SJCRH30 (cell line): ENCODE measurements at regions not wholly inside any gene's neighbourhood (a gene's known extent, or its start where the extent isn't known, plus 50 kb on each side); places are given as distances from the start of the nearest gene placed in this dataset.
A peak's percentile ranks its signal among the peaks of the same experiment; 100 is the strongest.
"Not testable (repeated sequence)": the region's sequence is repeated elsewhere in the genome, so short reads cannot be mapped to it uniquely, and the experiment has no call there.

Experiments used
- DNase-seq, 2 experiments: peaks; one replicate each; pipeline ENCODE4 v3.0.0-alpha.2; 2015 to 2020
- H3K27ac ChIP-seq: fragments of 250-450 bp; sonication (Bioruptor Pico); 2 replicates; pipeline ENCODE4 v1.5.1; 2020; ENCODE audit warnings: mild to moderate bottlenecking, moderate library complexity
- H3K27me3 ChIP-seq: fragments of 250-450 bp; sonication (Bioruptor Pico); 2 replicates; pipeline ENCODE4 v1.5.1; 2020; ENCODE audit warnings: mild to moderate bottlenecking, moderate library complexity
- H3K36me3 ChIP-seq: fragments of 250-450 bp; sonication (Bioruptor Pico); 2 replicates; pipeline ENCODE4 v1.5.1; 2020; ENCODE audit warnings: mild to moderate bottlenecking, moderate library complexity
- H3K4me1 ChIP-seq: fragments of 250-450 bp; sonication (Bioruptor Pico); 2 replicates; pipeline ENCODE4 v1.5.1; 2020; ENCODE audit warnings: mild to moderate bottlenecking, moderate library complexity
- H3K4me3 ChIP-seq: fragments of 250-450 bp; sonication (Bioruptor Pico); 2 replicates; pipeline ENCODE4 v1.5.1; 2020; ENCODE audit warnings: mild to moderate bottlenecking, moderate library complexity
- H3K9me3 ChIP-seq: fragments of 250-450 bp; sonication (Bioruptor Pico); replicated peaks from 2 replicates; pipeline ENCODE4 v1.5.1; 2020; ENCODE audit warnings: mild to moderate bottlenecking, moderate library complexity

DNA sequence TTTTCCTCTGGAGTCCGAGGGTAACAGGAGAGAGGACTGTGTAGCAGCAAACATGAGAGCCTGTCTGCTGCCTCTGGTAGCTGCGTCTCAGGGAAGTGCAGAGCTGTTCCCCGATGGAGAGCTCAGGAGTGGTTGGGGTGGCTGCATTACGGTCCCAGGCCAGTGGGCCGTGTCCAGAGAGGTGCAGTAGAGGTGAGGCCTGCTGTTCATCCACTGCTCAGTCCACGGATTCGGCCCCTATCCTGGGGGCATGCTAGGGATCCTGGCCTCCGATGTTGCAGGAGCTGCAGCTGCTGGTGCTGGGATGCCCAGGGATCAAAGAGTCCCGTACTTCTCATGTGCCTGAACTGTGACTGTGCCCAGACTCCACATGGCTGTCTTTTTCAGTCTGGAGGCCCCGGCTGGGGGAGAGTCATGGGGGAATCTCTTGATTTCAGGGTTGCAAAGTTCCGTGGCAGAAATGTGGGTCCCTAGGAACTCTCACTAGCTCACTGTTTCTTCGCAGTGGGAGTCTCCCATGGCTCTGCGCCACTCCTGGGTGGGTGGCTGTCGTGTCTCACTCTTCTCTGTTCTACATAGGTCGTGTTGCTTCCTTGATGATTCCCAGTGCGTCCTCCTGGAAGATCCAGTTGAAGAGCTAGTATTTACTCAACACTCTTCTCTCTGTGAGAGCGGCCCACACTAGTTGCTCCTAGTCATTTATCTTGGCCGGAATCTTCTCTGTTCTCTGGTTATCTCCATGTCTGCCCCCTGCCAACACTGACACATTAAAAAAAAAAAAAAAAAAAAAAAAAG is 109.5 kb upstream of the CENPE start:
- H3K4me1 ChIP-seq: peaks cover 3% of the 10 kb centered on the region; the same call in 1 of the 2 replicates
- no peaks in the 10 kb centered on the region for H3K27me3 ChIP-seq
- H3K9me3 ChIP-seq: no peaks in the 10 kb centered on the region
- peak overlapping the region; percentile 58 for H3K27ac ChIP-seq
- no peaks in the 10 kb centered on the region for H3K36me3 ChIP-seq
- peak overlapping the region; percentile 58 for H3K4me3 ChIP-seq
- peak; percentile 29 to 55 for DNase-seq

DNA sequence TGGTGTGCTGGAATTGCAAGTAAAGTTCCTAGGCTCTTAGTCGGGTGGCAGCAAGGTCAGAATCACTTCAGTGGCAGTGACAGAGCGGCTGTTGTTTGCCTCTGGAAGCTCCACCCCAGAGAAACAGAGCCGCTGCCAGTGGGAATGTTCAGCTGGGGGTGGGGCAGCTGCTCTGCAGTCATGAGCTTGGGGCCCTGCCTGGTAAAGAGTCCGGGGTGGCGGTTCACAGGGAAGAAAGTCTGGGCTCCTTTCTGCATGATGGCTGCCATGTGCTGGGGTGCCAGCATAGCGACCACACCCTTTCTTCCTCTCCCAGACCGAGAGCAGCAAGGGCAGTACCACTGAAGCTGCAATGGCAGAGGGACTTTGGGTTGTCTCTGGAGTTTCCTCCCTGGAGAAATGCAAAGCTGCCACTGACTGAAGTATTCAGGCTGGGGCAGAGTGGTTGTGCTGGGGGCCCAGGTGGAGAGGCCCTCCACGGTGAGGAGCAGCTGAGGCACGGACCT is 108.8 kb upstream of the CENPE start:
- no peaks in the 10 kb centered on the region for H3K9me3 ChIP-seq
- H3K4me3 ChIP-seq: peak overlapping the region; percentile 58
- H3K27me3 ChIP-seq: no peaks in the 10 kb centered on the region
- DNase-seq: peak; percentile 72 to 80
- peak overlapping the region; percentile 58 for H3K27ac ChIP-seq
- peaks cover 3% of the 10 kb centered on the region; the same call in 1 of the 2 replicates for H3K4me1 ChIP-seq
- H3K36me3 ChIP-seq: no peaks in the 10 kb centered on the region

DNA sequence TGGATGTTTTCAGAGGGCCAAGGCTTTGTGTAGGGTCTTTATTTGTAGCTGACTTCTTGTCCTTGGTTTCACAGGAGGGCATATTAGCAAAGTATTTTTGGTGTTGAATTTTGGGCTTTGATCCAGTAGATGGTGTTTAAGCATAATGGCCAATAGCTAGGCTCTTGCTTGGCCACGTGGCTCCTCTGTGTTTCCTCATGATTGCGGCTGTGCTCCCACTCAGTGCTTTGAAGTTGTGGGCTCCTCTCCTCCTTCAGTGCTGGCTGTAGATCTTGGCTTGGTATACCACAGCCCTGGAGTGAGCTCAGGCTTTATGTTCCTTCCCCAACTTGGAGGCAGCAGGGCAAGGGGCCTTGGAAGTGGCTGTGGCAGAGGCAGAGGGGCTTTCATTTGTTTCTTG is 107.2 kb upstream of the CENPE start:
- Histone ChIP-seq H3K4me1 (peaks cover 3% of the 10 kb centered on the region; the same call in 1 of the 2 replicates), H3K27me3 (no peaks in the 10 kb centered on the region), H3K36me3 (no peaks in the 10 kb centered on the region), H3K9me3 (no peaks in the 10 kb centered on the region), H3K27ac (no peak overlapping the region), H3K4me3 (no peak overlapping the region)
- DNase-seq: no peak

DNA sequence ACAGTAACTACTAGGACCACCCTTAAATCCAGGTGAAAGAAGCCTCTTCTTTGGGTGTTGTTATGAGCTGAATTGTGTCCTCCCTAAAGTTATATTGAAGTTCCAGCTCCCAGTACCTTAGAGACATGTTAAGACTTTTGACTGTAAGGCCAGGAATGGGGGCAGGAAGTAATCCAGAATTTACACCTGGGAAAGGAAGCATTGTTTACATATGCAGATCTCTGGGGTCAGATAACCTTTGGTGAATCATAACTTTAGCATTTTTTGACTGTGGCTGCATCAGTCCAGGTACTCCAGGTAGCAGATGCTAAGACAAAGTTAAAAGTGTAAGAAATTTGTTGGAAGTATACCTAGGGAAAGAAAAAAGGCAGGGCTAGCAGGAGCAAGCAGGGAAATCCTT is 104.9 kb upstream of the CENPE start:
- H3K4me1 ChIP-seq: peaks cover 3% of the 10 kb centered on the region; the same call in 1 of the 2 replicates
- DNase-seq: no peak
- no peak overlapping the region for H3K27ac ChIP-seq
- no peaks in the 10 kb centered on the region for H3K36me3 ChIP-seq
- no peaks in the 10 kb centered on the region for H3K9me3 ChIP-seq
- no peak overlapping the region for H3K4me3 ChIP-seq
- H3K27me3 ChIP-seq: no peaks in the 10 kb centered on the region

DNA sequence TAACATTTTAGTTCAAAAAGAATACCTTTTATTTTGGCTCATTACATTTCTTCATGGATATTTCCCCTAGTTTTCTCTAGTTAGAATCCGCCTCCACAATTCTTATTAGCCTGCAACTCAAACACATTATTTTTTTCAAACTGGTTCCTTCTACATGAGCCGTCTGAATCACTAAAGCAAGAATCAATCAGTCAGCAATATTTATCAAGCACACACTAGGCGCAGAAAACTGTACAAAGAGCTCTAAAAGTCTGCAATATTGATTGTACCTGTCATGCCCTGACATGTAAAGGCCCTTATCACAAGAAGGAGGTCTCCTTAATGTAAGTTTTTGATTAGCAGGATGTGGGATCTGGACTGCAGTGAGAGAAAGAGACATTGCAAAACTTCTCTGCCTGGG is 94.8 kb upstream of the CENPE start:
- Histone ChIP-seq H3K36me3 (no peaks in the 10 kb centered on the region), H3K4me1 (peaks cover 10% of the 10 kb centered on the region), H3K4me3 (no peak overlapping the region), H3K27ac (no peak overlapping the region), H3K9me3 (no peaks in the 10 kb centered on the region), H3K27me3 (no peaks in the 10 kb centered on the region)
- no peak for DNase-seq

DNA sequence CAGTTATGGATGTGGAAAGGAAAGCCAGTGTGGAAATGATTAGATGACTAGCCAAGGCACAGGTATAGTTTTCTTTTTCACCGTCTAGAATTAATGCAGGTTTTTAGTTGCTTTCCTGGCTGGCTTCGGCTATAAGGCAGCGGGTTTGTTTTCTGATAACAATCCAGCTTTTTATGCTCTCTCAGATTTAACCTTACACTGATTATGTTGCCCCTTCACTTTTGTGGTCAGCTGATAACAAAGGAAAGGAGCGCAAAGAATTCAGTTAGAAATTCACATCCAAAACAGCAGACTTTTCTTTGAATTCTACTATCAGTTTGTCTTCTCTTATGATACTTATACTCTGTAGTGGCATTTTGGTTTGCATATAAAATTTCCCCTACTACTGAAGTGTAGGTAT is 94.2 kb upstream of the CENPE start:
- H3K4me1 ChIP-seq: peaks cover 10% of the 10 kb centered on the region
- H3K27me3 ChIP-seq: no peaks in the 10 kb centered on the region
- H3K27ac ChIP-seq: no peak overlapping the region
- DNase-seq: no peak
- no peaks in the 10 kb centered on the region for H3K36me3 ChIP-seq
- H3K9me3 ChIP-seq: no peaks in the 10 kb centered on the region
- no peak overlapping the region for H3K4me3 ChIP-seq

DNA sequence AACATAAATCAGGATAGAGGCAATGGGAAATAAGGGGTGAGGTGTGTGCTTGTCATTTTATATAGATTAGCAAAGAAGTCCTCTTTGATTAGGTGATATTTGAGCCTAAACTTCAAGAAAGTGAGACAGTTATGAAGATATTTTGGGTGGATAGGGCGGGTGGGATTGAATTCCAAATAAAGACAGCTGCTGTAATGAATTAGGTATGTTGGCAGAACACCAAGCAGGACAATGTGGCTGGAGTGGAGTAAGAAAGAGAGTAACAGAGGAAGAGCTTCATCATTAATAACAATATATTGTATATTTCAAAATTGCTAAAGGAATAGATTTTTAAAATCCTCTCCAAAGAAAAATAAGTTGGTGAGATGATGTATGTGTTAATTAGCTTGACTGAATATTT is 91.0 kb upstream of the CENPE start:
- no peak overlapping the region for H3K4me3 ChIP-seq
- DNase-seq: peak; percentile 45 to 67
- peaks cover 10% of the 10 kb centered on the region for H3K4me1 ChIP-seq
- H3K9me3 ChIP-seq: no peaks in the 10 kb centered on the region
- H3K27me3 ChIP-seq: no peaks in the 10 kb centered on the region
- H3K36me3 ChIP-seq: no peaks in the 10 kb centered on the region
- no peak overlapping the region for H3K27ac ChIP-seq

DNA sequence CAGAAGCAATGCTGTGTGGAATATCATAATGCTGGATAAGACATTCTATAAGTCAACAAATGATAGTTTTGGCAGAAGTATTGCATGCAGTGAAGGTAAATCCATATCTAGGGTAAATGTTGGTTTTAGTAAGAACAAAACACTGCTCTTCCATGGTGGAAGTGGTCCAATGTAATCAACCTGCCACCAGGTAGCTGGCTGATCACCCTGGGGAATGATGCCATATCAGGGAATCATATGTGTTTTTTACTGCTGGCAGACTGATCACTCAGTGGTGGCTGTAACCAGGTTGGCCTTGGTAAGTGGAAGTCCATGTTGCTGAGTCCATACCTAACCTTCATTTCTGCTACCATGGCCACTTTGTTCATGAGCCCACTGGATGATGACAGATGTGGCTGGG is 74.0 kb upstream of the CENPE start:
- no peak for DNase-seq
- H3K27ac ChIP-seq: no peak overlapping the region

DNA sequence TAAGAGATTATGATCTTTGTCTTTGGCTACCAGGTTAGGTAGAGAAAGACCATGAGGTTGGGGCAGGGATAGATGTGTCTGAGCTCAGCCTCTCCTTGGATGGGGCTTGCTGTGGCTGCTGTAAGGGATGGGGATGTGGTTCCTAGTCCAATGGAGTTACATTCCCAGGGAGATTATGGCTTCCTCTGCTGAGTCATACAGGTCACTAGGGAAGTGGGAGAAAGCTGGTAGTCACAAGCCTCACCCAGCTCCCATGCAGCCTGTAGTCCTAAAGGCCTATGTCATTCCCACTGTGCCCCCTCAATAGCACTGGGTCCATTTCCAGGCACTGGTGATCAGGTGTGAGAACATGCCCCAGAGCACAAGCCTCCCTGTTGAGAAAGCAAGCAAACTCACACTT is 70.6 kb upstream of the CENPE start:
- no peak overlapping the region for H3K27ac ChIP-seq
- no peak for DNase-seq
- no peaks in the 10 kb centered on the region for H3K9me3 ChIP-seq
- H3K4me3 ChIP-seq: no peak overlapping the region
- H3K27me3 ChIP-seq: no peaks in the 10 kb centered on the region
- no peaks in the 10 kb centered on the region for H3K4me1 ChIP-seq
- no peaks in the 10 kb centered on the region for H3K36me3 ChIP-seq

More for the DNA sequence above, 74.0 kb upstream of the CENPE start:
- Histone ChIP-seq H3K4me1 (0 out of 2 replicates have a peak, but pooled peaks cover 4% of the 10 kb centered on the region), H3K27me3 (no peaks in the 10 kb centered on the region), H3K4me3 (no peak overlapping the region), H3K36me3 (no peaks in the 10 kb centered on the region), H3K9me3 (no peaks in the 10 kb centered on the region)

DNA sequence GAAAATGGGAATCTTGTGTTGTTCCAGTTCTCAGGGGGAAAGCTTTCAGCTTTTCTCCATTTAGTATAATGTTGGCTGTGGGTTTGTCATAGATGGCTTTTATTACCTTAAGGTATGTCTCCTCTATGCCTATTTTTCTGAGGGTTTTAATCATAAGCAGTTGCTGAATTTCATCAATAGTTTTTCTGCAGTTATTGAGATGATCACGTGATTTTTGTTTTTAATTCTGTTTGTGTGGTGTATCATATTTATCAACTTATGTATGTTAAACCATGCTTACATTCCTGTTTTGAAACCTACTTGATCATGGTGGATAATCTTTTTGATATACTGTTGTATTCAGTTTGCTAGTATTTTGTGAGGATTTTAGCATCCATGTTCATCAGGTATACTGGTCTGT is 66.8 kb upstream of the CENPE start:
- H3K4me1 ChIP-seq: no peaks in the 10 kb centered on the region
- no peak for DNase-seq
- H3K27ac ChIP-seq: no peak overlapping the region
- H3K9me3 ChIP-seq: no peaks in the 10 kb centered on the region
- no peak overlapping the region for H3K4me3 ChIP-seq
- no peaks in the 10 kb centered on the region for H3K27me3 ChIP-seq
- H3K36me3 ChIP-seq: no peaks in the 10 kb centered on the region

DNA sequence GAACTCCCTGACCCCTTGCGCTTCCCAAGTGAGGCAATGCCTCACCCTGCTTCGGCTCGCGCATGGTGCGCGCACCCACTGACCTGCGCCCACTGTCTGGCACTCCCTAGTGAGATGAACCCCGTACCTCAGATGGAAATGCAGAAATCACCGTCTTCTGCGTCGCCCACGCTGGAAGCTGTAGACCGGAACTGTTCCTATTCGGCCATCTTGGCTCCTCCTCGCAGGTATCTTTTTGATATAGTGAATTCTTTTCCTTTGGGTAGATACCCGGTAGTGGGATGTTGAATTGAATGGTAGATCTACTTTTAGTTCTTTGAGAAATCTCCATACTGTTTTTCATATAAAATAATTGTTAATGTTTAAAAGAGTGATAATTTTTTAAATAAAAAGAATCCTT is 57.9 kb upstream of the CENPE start:
- not testable (repeated sequence) for H3K27me3 ChIP-seq, H3K9me3 ChIP-seq, H3K4me3 ChIP-seq, H3K27ac ChIP-seq, H3K4me1 ChIP-seq, H3K36me3 ChIP-seq, DNase-seq
